ENCODE measurements at regions not wholly inside any gene's neighbourhood (a gene's known extent, or its start where the extent isn't known, plus 50 kb on each side); places are given as distances from the start of the nearest gene placed in this dataset.

DNA sequence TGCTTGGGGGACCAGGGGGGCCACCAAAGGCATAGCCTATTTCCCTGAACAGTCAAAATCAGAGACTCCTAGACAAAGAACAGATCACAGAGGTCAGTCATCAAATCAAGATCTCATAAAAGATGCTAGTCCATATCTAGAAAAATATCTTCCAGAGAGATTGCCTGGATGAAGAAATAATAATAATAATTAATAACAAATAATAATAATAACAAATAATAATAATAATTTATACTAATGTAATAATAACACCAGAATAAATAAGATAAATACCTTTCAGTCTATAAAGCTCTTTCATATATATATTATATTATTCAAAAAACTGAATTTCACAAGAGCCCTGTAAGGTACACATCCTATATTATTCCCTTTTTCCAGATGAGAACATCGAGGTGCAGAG, 129.6 kb downstream of the PAX1 start:
- Histone ChIP-seq H3K9ac (ENCODE audit: low read length) (no peak overlapping the region), H3K27ac (ENCODE audit: low read depth, low read length) (no peak overlapping the region), H3F3A (ENCODE audit: insufficient read depth) (no peaks in the 10 kb centered on the region), H3K27me3 (ENCODE audit: low read length) (no peaks in the 10 kb centered on the region), H3K4me2 (ENCODE audit: low read depth, low read length, poor library complexity, severe bottlenecking) (no peak overlapping the region), H2AFZ (ENCODE audit: low read depth, low read length, severe bottlenecking) (no peak overlapping the region), H3K9me2 (replicated peaks; ENCODE audit: insufficient read depth, low read length) (no peaks in the 10 kb centered on the region), H3K79me2 (ENCODE audit: insufficient read depth, low read length) (no peaks in the 10 kb centered on the region), H3K4me3 (ENCODE audit: insufficient read depth, low read length, poor library complexity, severe bottlenecking) (no peak overlapping the region), H4K20me1 (ENCODE audit: low read depth, low read length) (no peaks in the 10 kb centered on the region), H3K9me3 (ENCODE audit: insufficient read depth, low read length) (no peaks in the 10 kb centered on the region), H3K36me3 (ENCODE audit: low read length) (no peaks in the 10 kb centered on the region)
- TF ChIP-seq, protein P1, sequence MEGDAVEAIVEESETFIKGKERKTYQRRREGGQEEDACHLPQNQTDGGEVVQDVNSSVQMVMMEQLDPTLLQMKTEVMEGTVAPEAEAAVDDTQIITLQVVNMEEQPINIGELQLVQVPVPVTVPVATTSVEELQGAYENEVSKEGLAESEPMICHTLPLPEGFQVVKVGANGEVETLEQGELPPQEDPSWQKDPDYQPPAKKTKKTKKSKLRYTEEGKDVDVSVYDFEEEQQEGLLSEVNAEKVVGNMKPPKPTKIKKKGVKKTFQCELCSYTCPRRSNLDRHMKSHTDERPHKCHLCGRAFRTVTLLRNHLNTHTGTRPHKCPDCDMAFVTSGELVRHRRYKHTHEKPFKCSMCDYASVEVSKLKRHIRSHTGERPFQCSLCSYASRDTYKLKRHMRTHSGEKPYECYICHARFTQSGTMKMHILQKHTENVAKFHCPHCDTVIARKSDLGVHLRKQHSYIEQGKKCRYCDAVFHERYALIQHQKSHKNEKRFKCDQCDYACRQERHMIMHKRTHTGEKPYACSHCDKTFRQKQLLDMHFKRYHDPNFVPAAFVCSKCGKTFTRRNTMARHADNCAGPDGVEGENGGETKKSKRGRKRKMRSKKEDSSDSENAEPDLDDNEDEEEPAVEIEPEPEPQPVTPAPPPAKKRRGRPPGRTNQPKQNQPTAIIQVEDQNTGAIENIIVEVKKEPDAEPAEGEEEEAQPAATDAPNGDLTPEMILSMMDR (IDR thresholded peaks at IDR 0.05; ENCODE audit: insufficient read depth, low read length, poor library complexity, severe bottlenecking), result no peak
- TF ChIP-seq EZH2phosphoT487 (conservative IDR thresholded peaks at IDR 0.05; ENCODE audit: low read length), result no peak

DNA sequence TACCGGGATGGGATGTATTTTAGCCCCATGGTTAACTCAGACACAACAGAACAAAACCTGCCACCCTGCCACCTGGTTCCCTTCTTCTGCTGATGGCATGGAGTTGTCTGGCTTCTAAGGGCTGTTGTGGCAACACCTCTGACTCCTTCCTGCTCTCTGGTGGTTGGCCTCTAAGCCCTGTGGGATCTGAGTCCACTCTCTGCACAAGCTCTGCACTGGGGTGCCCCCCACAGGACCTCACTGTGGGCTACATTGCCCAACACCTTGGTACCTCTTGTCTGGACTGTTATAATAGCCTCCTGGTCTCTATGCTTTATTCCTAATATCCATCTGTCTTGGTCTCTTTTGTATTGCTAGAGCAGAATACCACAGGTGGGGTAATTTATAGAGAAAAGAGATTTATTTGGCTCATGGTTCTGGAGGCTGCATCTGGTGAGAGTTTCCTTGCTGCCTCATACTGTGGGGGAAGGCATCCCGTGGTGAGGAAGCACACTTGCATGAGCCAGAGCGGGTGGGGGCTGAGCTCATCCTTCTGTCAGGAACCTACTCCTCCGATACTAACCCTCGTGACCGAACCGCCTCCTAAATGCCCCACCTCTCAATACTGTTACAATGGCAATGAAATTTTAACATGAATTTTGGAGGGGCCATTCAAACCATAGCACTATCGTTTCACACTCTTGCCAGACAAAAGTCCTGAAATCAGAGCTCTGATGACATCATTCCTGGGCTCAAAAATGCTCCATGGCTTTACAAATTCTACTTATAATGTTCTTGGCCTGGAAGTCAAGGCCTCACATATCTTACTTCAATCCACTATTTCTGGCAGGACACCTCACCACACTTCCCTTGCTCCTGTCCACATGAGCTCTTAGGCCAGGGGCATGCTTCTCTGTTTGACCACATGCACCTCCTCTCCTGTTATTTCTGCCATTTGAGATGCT, 127.2 kb downstream of the PAX1 start:
- no peak overlapping the region for H2AFZ ChIP-seq (ENCODE audit: low read depth, low read length, severe bottlenecking)
- no peak overlapping the region for H3K9ac ChIP-seq (ENCODE audit: low read length)
- no peaks in the 10 kb centered on the region for H3K9me2 ChIP-seq (replicated peaks; ENCODE audit: insufficient read depth, low read length)
- no peaks in the 10 kb centered on the region for H4K20me1 ChIP-seq (ENCODE audit: low read depth, low read length)
- H3K36me3 ChIP-seq (ENCODE audit: low read length), result no peaks in the 10 kb centered on the region
- no peaks in the 10 kb centered on the region for H3K9me3 ChIP-seq (ENCODE audit: insufficient read depth, low read length)
- TF ChIP-seq, protein P1 (IDR thresholded peaks at IDR 0.05; ENCODE audit: insufficient read depth, low read length, poor library complexity, severe bottlenecking), result no peak
- TF ChIP-seq EZH2phosphoT487 (conservative IDR thresholded peaks at IDR 0.05; ENCODE audit: low read length), result no peak
- no peak overlapping the region for H3K4me2 ChIP-seq (ENCODE audit: low read depth, low read length, poor library complexity, severe bottlenecking)
- no peaks in the 10 kb centered on the region for H3K27me3 ChIP-seq (ENCODE audit: low read length)
- no peak overlapping the region for H3K4me3 ChIP-seq (ENCODE audit: insufficient read depth, low read length, poor library complexity, severe bottlenecking)
- no peaks in the 10 kb centered on the region for H3F3A ChIP-seq (ENCODE audit: insufficient read depth)
- no peaks in the 10 kb centered on the region for H3K79me2 ChIP-seq (ENCODE audit: insufficient read depth, low read length)
- H3K27ac ChIP-seq (ENCODE audit: low read depth, low read length), result no peak overlapping the region

DNA sequence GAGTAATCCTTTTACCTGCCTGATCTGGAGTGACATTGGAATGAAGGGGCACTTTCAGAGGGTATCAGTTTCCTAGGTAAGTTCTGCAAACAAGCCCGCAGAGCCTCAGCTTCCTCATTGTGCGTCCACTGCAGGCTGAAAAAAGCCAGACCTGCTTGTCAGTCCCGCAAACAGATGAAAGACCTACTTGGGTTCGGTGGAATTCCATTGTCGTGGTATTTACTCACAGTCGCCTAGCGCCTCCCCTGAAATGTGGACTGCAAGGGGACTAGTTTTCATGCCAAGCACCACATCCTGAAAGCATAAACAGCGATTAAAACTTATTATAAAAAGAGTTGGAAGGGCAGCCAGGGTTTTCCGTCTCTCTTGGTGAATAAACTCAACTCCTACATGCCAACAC, 121.5 kb downstream of the PAX1 start:
- Histone ChIP-seq H4K20me1 (ENCODE audit: low read depth, low read length) (no peaks in the 10 kb centered on the region), H3K9me3 (ENCODE audit: insufficient read depth, low read length) (no peaks in the 10 kb centered on the region), H3K4me3 (ENCODE audit: insufficient read depth, low read length, poor library complexity, severe bottlenecking) (no peak overlapping the region), H2AFZ (ENCODE audit: low read depth, low read length, severe bottlenecking) (no peak overlapping the region), H3K9ac (ENCODE audit: low read length) (no peak overlapping the region), H3K27ac (ENCODE audit: low read depth, low read length) (no peak overlapping the region), H3K4me2 (ENCODE audit: low read depth, low read length, poor library complexity, severe bottlenecking) (no peak overlapping the region), H3F3A (ENCODE audit: insufficient read depth) (no peaks in the 10 kb centered on the region), H3K79me2 (ENCODE audit: insufficient read depth, low read length) (no peaks in the 10 kb centered on the region), H3K27me3 (ENCODE audit: low read length) (no peaks in the 10 kb centered on the region), H3K9me2 (replicated peaks; ENCODE audit: insufficient read depth, low read length) (no peaks in the 10 kb centered on the region), H3K36me3 (ENCODE audit: low read length) (no peaks in the 10 kb centered on the region)
- TF ChIP-seq EZH2phosphoT487 (conservative IDR thresholded peaks at IDR 0.05; ENCODE audit: low read length), result no peak
- TF ChIP-seq, protein P1 (IDR thresholded peaks at IDR 0.05; ENCODE audit: insufficient read depth, low read length, poor library complexity, severe bottlenecking), result no peak
